ENCODE measurements at regions not wholly inside any gene's neighbourhood (a gene's known extent, or its start where the extent isn't known, plus 50 kb on each side); places are given as distances from the start of the nearest gene placed in this dataset.

DNA sequence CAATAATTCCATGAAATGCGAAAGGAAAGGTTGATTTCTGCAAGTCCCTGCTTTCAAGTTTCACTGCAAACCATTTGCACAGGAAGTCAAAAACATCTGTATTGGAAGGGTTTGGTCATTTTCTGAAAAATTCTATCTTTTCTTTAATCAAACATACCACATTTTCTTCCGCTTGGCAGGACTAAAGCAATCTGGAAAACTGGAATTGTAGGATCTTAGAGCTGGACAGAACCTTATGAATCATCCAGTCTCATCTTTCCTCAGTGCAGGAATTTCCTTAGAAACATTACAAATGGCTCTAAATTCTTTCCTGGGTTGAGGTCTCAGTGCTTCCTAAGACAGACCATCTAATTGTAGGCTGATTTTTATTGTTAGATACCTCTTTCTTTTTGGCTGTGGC is 111.5 kb upstream of the ELAC2 start:
- no peak overlapping the region for H3K23ac ChIP-seq (ENCODE audit: low read length)
- no peak overlapping the region for H4K8ac ChIP-seq (ENCODE audit: low read depth, low read length)
- WGBS (ENCODE audit: extremely low coverage, insufficient coverage, low lambda C conversion rate) = no CpG with 5 or more reads among the region's 2 CpGs
- no peak overlapping the region for H2BK15ac ChIP-seq (replicated peaks; ENCODE audit: low read depth)
- H3K56ac ChIP-seq (ENCODE audit: low read length) = no peak overlapping the region
- no peak overlapping the region for H3K4ac ChIP-seq (ENCODE audit: low read depth, low read length)
- H3K18ac ChIP-seq (ENCODE audit: low read length) = no peak overlapping the region
- H3K9ac ChIP-seq (ENCODE audit: low read length) = no peak overlapping the region
- no peak overlapping the region for H3K4me3 ChIP-seq (ENCODE audit: low read length)
- H3K27me3 ChIP-seq (ENCODE audit: insufficient read depth, low read length, poor library complexity) = no peaks in the 10 kb centered on the region
- no peaks in the 10 kb centered on the region for H3K79me1 ChIP-seq (ENCODE audit: low read length)
- no peaks in the 10 kb centered on the region for H3K79me2 ChIP-seq (ENCODE audit: control insufficient read depth, insufficient read depth, low read length)
- no peak overlapping the region for H2BK120ac ChIP-seq (ENCODE audit: low read depth, low read length)
- H2BK5ac ChIP-seq (ENCODE audit: low read length) = no peak overlapping the region
- H4K5ac ChIP-seq (ENCODE audit: low read length) = no peak overlapping the region
- no peaks in the 10 kb centered on the region for H3K4me1 ChIP-seq (ENCODE audit: control insufficient read depth, low read depth, low read length)
- no peak overlapping the region for H2AK5ac ChIP-seq (ENCODE audit: low read length)
- H3K36me3 ChIP-seq (ENCODE audit: control insufficient read depth, insufficient read depth, low read length) = no peaks in the 10 kb centered on the region
- no peak overlapping the region for H3K27ac ChIP-seq (ENCODE audit: low read depth, low read length)
- no peak for DNase-seq
- H3K4me2 ChIP-seq (ENCODE audit: low read length) = no peak overlapping the region

DNA sequence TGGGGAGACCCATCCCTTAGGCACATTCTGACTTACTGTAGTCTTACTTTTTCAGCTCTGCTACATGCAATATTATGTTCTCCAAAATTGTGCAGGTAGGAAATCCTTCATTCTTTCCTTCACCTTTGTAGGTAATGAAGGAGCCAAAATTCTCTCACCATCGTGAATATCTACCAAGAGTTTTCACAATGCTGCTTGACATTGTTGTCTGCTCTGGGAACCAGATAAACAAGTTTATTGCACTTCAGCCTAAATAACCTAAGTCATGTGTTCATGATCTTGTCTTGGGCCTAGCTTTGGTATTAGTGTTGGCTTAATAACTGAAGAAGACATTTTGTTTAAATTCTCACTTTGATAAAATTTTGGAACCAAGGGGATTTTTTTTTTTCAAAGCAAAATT is 110.8 kb upstream of the ELAC2 start:
- DNase-seq = no peak
- no peaks in the 10 kb centered on the region for H3K27me3 ChIP-seq (ENCODE audit: insufficient read depth, low read length, poor library complexity)
- no peaks in the 10 kb centered on the region for H3K79me1 ChIP-seq (ENCODE audit: low read length)
- H3K4ac ChIP-seq (ENCODE audit: low read depth, low read length) = no peak overlapping the region
- H3K56ac ChIP-seq (ENCODE audit: low read length) = no peak overlapping the region
- H4K8ac ChIP-seq (ENCODE audit: low read depth, low read length) = no peak overlapping the region
- no peaks in the 10 kb centered on the region for H3K4me1 ChIP-seq (ENCODE audit: control insufficient read depth, low read depth, low read length)
- no peaks in the 10 kb centered on the region for H3K79me2 ChIP-seq (ENCODE audit: control insufficient read depth, insufficient read depth, low read length)
- H3K36me3 ChIP-seq (ENCODE audit: control insufficient read depth, insufficient read depth, low read length) = no peaks in the 10 kb centered on the region
- no peak overlapping the region for H3K23ac ChIP-seq (ENCODE audit: low read length)
- H3K4me3 ChIP-seq (ENCODE audit: low read length) = no peak overlapping the region
- no peak overlapping the region for H2AK5ac ChIP-seq (ENCODE audit: low read length)
- H3K18ac ChIP-seq (ENCODE audit: low read length) = no peak overlapping the region
- no peak overlapping the region for H3K4me2 ChIP-seq (ENCODE audit: low read length)
- H4K5ac ChIP-seq (ENCODE audit: low read length) = no peak overlapping the region
- H2BK5ac ChIP-seq (ENCODE audit: low read length) = no peak overlapping the region
- H2BK120ac ChIP-seq (ENCODE audit: low read depth, low read length) = no peak overlapping the region
- no peak overlapping the region for H3K9ac ChIP-seq (ENCODE audit: low read length)
- H2BK15ac ChIP-seq (replicated peaks; ENCODE audit: low read depth) = no peak overlapping the region
- WGBS (ENCODE audit: extremely low coverage, insufficient coverage, low lambda C conversion rate) = no CpG with 5 or more reads among the region's 1 CpG
- no peak overlapping the region for H3K27ac ChIP-seq (ENCODE audit: low read depth, low read length)

DNA sequence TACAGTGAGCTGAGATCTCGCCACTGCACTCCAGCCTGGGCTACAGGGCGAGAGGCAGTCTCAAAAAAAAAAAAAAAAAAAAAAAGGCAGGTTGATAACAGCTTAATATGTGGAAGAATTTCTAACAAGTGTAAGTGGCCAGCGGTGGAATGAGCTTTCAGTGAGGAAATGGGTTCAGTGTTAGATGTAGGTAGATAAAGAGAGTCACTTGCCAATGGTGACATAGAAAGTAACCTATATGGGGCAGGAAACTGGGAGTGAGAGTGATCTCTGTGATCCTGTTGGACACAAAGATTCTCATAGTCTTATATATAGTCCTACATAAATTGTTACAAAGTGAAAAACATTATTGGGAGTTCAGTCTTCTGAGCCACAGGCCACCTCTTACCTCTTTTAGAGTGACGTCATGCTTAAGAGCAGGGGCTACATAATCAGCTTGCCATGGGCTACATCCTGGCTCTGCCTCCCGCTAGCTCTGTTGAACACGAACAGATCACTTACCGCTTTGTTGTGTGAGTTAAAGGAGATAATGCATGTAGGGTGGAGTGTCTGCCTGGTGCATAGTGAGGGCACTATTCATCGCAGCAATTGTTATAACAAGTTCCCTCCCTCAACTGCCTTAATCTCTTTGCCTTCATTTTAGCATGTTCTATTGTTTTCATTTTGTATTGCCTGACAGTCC is 110.2 kb upstream of the ELAC2 start:
- Histone ChIP-seq H4K5ac (ENCODE audit: low read length) (no peak overlapping the region), H3K4me2 (ENCODE audit: low read length) (no peak overlapping the region), H3K23ac (ENCODE audit: low read length) (no peak overlapping the region), H3K4ac (ENCODE audit: low read depth, low read length) (no peak overlapping the region), H2BK5ac (ENCODE audit: low read length) (no peak overlapping the region), H3K18ac (ENCODE audit: low read length) (no peak overlapping the region), H3K4me3 (ENCODE audit: low read length) (no peak overlapping the region), H3K27ac (ENCODE audit: low read depth, low read length) (no peak overlapping the region), H3K56ac (ENCODE audit: low read length) (no peak overlapping the region), H2BK15ac (replicated peaks; ENCODE audit: low read depth) (no peak overlapping the region), H4K8ac (ENCODE audit: low read depth, low read length) (no peak overlapping the region), H3K4me1 (ENCODE audit: control insufficient read depth, low read depth, low read length) (no peaks in the 10 kb centered on the region), H3K79me2 (ENCODE audit: control insufficient read depth, insufficient read depth, low read length) (no peaks in the 10 kb centered on the region), H3K9ac (ENCODE audit: low read length) (no peak overlapping the region), H3K79me1 (ENCODE audit: low read length) (no peaks in the 10 kb centered on the region), H2BK120ac (ENCODE audit: low read depth, low read length) (no peak overlapping the region), H3K27me3 (ENCODE audit: insufficient read depth, low read length, poor library complexity) (no peaks in the 10 kb centered on the region), H3K36me3 (ENCODE audit: control insufficient read depth, insufficient read depth, low read length) (no peaks in the 10 kb centered on the region), H2AK5ac (ENCODE audit: low read length) (no peak overlapping the region)
- peak; percentile 19 for DNase-seq
- no CpG with 5 or more reads among the region's 8 CpGs for WGBS (ENCODE audit: extremely low coverage, insufficient coverage, low lambda C conversion rate)

DNA sequence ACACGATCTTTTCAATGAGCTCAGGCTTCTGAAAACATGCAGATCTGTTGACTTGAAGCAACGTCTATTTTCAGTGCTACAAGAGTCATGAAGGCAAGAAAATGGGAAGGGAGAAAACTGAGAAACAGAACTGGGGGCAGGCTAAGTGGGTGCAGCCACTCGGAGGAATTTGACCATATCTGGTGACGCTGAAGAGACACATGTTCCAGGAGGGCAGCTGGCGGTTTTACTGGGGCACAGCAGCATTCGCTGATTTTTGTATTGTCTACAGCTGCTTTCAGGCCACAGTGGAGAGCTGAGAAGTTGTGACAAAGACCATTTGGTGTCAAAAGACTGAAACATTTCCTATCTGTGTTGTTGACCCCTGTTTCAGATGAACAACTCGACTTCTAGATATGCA is 103.0 kb upstream of the ELAC2 start:
- no peak overlapping the region for H2BK5ac ChIP-seq (ENCODE audit: low read length)
- no peak overlapping the region for H3K4me3 ChIP-seq (ENCODE audit: low read length)
- H4K8ac ChIP-seq (ENCODE audit: low read depth, low read length) = no peak overlapping the region
- no peak overlapping the region for H3K23ac ChIP-seq (ENCODE audit: low read length)
- H3K4me2 ChIP-seq (ENCODE audit: low read length) = no peak overlapping the region
- H2BK15ac ChIP-seq (replicated peaks; ENCODE audit: low read depth) = no peak overlapping the region
- no peak overlapping the region for H3K18ac ChIP-seq (ENCODE audit: low read length)
- no peak for DNase-seq
- no peak overlapping the region for H4K5ac ChIP-seq (ENCODE audit: low read length)
- 100% methylated on average over 1 of the region's 7 CpGs for whole genome bisulfite sequencing (ENCODE audit: extremely low coverage, insufficient coverage, low lambda C conversion rate)
- H3K9ac ChIP-seq (ENCODE audit: low read length) = no peak overlapping the region
- no peaks in the 10 kb centered on the region for H3K79me2 ChIP-seq (ENCODE audit: control insufficient read depth, insufficient read depth, low read length)
- peaks cover 4% of the 10 kb centered on the region for H3K4me1 ChIP-seq (ENCODE audit: control insufficient read depth, low read depth, low read length)
- no peak overlapping the region for H2BK120ac ChIP-seq (ENCODE audit: low read depth, low read length)
- no peaks in the 10 kb centered on the region for H3K79me1 ChIP-seq (ENCODE audit: low read length)
- no peaks in the 10 kb centered on the region for H3K36me3 ChIP-seq (ENCODE audit: control insufficient read depth, insufficient read depth, low read length)
- no peak overlapping the region for H3K4ac ChIP-seq (ENCODE audit: low read depth, low read length)
- H3K27ac ChIP-seq (ENCODE audit: low read depth, low read length) = no peak overlapping the region
- no peak overlapping the region for H3K56ac ChIP-seq (ENCODE audit: low read length)
- H2AK5ac ChIP-seq (ENCODE audit: low read length) = no peak overlapping the region
- no peaks in the 10 kb centered on the region for H3K27me3 ChIP-seq (ENCODE audit: insufficient read depth, low read length, poor library complexity)

DNA sequence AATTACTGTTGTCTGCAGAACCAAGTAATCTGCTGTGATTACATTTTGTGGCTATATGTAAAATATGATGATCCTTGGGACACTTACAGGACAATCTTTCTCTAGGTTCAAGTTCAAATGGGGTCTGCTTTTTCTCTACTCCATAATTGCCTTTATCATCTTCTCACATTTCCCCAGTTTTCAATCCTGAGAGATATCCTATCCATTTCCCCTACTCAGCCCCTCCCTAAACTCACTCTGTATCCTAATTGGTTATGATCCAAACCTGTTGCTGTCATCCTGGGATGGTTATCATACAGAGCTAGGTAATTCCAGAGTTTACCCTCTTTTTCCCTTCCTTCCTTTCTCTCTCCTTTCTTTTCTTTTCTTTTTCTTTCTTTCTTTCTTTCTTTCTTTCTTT is 100.5 kb upstream of the ELAC2 start:
- Histone ChIP-seq H3K27ac (ENCODE audit: low read depth, low read length) (no peak overlapping the region), H3K27me3 (ENCODE audit: insufficient read depth, low read length, poor library complexity) (no peaks in the 10 kb centered on the region), H3K23ac (ENCODE audit: low read length) (no peak overlapping the region), H2BK15ac (replicated peaks; ENCODE audit: low read depth) (no peak overlapping the region), H3K4ac (ENCODE audit: low read depth, low read length) (no peak overlapping the region), H3K79me2 (ENCODE audit: control insufficient read depth, insufficient read depth, low read length) (no peaks in the 10 kb centered on the region), H3K9ac (ENCODE audit: low read length) (no peak overlapping the region), H3K18ac (ENCODE audit: low read length) (no peak overlapping the region), H2BK120ac (ENCODE audit: low read depth, low read length) (no peak overlapping the region), H2AK5ac (ENCODE audit: low read length) (no peak overlapping the region), H4K8ac (ENCODE audit: low read depth, low read length) (no peak overlapping the region), H3K36me3 (ENCODE audit: control insufficient read depth, insufficient read depth, low read length) (no peaks in the 10 kb centered on the region), H3K56ac (ENCODE audit: low read length) (no peak overlapping the region), H3K4me1 (ENCODE audit: control insufficient read depth, low read depth, low read length) (peaks cover 4% of the 10 kb centered on the region), H3K79me1 (ENCODE audit: low read length) (no peaks in the 10 kb centered on the region), H4K5ac (ENCODE audit: low read length) (no peak overlapping the region), H3K4me3 (ENCODE audit: low read length) (no peak overlapping the region), H3K4me2 (ENCODE audit: low read length) (no peak overlapping the region), H2BK5ac (ENCODE audit: low read length) (no peak overlapping the region)
- DNase-seq = no peak

DNA sequence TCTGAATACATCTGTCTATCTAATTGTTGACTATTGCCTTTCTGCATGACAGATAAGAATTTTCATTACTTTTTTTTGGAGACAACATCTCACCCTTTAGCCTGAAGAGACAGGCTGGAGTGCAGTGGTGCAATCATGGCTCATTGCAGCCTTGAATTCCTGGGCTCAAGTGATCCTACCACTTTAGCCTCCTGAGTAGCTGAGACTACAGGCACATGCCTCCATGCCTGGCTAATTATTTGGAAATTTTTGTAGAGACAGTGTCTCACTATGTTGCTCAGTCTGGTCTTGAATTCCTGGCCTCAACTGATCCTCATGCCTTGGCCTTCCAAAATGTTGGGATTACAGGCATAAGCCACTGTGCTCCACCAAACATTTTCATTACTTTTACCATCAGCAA is 99.8 kb upstream of the ELAC2 start:
- Histone ChIP-seq H3K4me2 (ENCODE audit: low read length) (no peak overlapping the region), H2BK15ac (replicated peaks; ENCODE audit: low read depth) (no peak overlapping the region), H4K5ac (ENCODE audit: low read length) (no peak overlapping the region), H3K36me3 (ENCODE audit: control insufficient read depth, insufficient read depth, low read length) (no peaks in the 10 kb centered on the region), H3K18ac (ENCODE audit: low read length) (no peak overlapping the region), H3K27me3 (ENCODE audit: insufficient read depth, low read length, poor library complexity) (no peaks in the 10 kb centered on the region), H2BK5ac (ENCODE audit: low read length) (no peak overlapping the region), H3K79me2 (ENCODE audit: control insufficient read depth, insufficient read depth, low read length) (no peaks in the 10 kb centered on the region), H3K79me1 (ENCODE audit: low read length) (no peaks in the 10 kb centered on the region), H3K9ac (ENCODE audit: low read length) (no peak overlapping the region), H2AK5ac (ENCODE audit: low read length) (no peak overlapping the region), H3K4me3 (ENCODE audit: low read length) (no peak overlapping the region), H3K23ac (ENCODE audit: low read length) (no peak overlapping the region), H3K4ac (ENCODE audit: low read depth, low read length) (no peak overlapping the region), H2BK120ac (ENCODE audit: low read depth, low read length) (no peak overlapping the region), H3K4me1 (ENCODE audit: control insufficient read depth, low read depth, low read length) (peaks cover 4% of the 10 kb centered on the region), H3K56ac (ENCODE audit: low read length) (no peak overlapping the region), H3K27ac (ENCODE audit: low read depth, low read length) (no peak overlapping the region), H4K8ac (ENCODE audit: low read depth, low read length) (no peak overlapping the region)
- no peak for DNase-seq

All from mesendoderm (in vitro differentiated cells).